ENCODE measurements at regions not wholly inside any gene's neighbourhood (a gene's known extent, or its start where the extent isn't known, plus 50 kb on each side); places are given as distances from the start of the nearest gene placed in this dataset.

DNA sequence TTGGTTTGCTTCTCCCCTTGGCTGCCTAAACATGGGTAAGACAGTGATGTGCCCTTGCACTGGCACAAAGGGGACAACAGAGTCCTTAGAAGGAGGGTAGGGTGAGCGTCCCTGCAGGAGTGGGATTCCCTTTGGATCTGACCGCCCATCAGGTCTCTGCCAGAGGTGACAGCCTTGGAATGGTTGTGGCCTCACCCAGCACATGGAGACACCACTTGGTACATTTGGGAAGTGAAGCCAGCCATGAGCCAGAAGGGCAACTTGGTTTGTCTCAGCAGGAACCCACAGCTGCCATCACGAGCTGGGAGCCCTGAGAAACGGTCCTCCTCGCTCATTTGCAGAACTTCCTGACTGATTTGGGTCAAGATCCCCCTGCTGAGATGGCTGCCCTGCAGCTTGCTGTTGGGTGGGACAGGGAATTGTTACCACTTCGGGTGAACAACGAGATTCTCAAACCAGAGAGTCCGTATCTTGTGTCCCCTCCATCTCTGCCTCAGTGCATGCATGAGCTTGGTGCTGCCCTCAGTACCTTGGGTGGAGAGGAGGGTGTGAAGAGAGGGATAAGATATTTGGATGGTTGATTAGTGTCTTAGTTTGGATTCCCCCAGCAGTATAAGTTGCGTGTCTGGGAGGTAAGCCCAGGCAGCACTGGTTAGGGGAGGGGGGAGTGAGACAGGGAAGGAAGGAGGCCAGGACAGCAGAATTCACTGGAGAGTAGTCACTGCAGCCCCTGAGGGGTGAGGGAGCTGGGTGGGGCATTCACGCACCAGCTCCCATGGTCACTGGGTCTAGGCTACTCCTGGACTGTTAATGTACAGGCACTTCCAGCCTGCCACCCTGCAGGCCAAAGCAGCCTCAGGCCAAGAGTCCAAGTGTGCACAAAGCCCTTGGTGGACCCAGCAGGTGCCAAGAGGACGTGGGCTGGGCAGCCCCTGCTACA lies 168.8 kb upstream of the TOPAZ1 start:
- Histone ChIP-seq H2BK5ac (ENCODE audit: insufficient read length, low read length) (no peak overlapping the region), H3K27me3 (ENCODE audit: insufficient read depth, low read length) (no peaks in the 10 kb centered on the region), H2BK20ac (ENCODE audit: low read depth, low read length, poor library complexity, severe bottlenecking) (no peak overlapping the region), H2BK15ac (ENCODE audit: low read depth, low read length) (no peak overlapping the region), H2BK120ac (ENCODE audit: low read depth, low read length, poor library complexity, severe bottlenecking) (no peak overlapping the region), H3T11ph (ENCODE audit: low read length) (no peak overlapping the region), H3K4ac (ENCODE audit: low read depth, low read length) (no peak overlapping the region), H3K27ac (ENCODE audit: insufficient read length, low read depth, low read length) (no peak overlapping the region), H3K4me2 (ENCODE audit: insufficient read depth, insufficient read length, low read length) (no peak overlapping the region), H3K9me3 (ENCODE audit: control insufficient read depth, low read depth, low read length) (no peaks in the 10 kb centered on the region), H2AK5ac (ENCODE audit: insufficient read length, low read length) (no peak overlapping the region), H3K56ac (ENCODE audit: insufficient read length, low read depth, low read length) (no peak overlapping the region), H3K79me2 (ENCODE audit: insufficient read depth, low read length) (no peaks in the 10 kb centered on the region), H4K8ac (replicated peaks; ENCODE audit: insufficient read length, low read depth, low read length) (no peak overlapping the region), H2BK12ac (ENCODE audit: insufficient read length, low read depth, low read length) (no peak overlapping the region), H3K79me1 (ENCODE audit: insufficient read depth, low read depth, low read length, poor library complexity, severe bottlenecking) (no peaks in the 10 kb centered on the region), H4K5ac (ENCODE audit: insufficient read length, low read depth, low read length) (no peak overlapping the region), H3K23me2 (ENCODE audit: insufficient read length, low read depth, low read length, poor library complexity, severe bottlenecking) (no peaks in the 10 kb centered on the region), H3K14ac (ENCODE audit: insufficient read depth, low read length) (no peak overlapping the region; the same call in 1 of the 2 replicates), H4K20me1 (ENCODE audit: control insufficient read depth, insufficient read depth, insufficient read length) (no peaks in the 10 kb centered on the region), H3K23ac (ENCODE audit: insufficient read length, low read depth, low read length) (no peak overlapping the region), H3K18ac (ENCODE audit: insufficient read length, low read depth, low read length) (no peak overlapping the region), H3K4me1 (ENCODE audit: insufficient read depth, low read length) (peaks cover 12% of the 10 kb centered on the region), H4K91ac (ENCODE audit: insufficient read length, low read depth, low read length) (no peak overlapping the region), H3K9ac (ENCODE audit: extremely low read depth, insufficient read length, low read length) (no peak overlapping the region), H2AFZ (ENCODE audit: low read length) (no peak overlapping the region)
- no peak for DNase-seq
- no peak for TF ChIP-seq CTCF (conservative IDR thresholded peaks at IDR 0.05)
- Mint-ChIP-seq H3K4me1 (peaks cover 41 to 43% of the 10 kb centered on the region in 2 experiments), H3K27me3 (ENCODE audit: low read depth) (peaks cover 4% of the 10 kb centered on the region; the same call in 1 of the 2 replicates), H3K4me3 (no peak overlapping the region), H3K27ac (no peak overlapping the region), H3K9me3 (no peaks in the 10 kb centered on the region; a peak in 1 of 5 replicates), H3K36me3 (ENCODE audit: insufficient read depth in 1 of 3, low read depth in 3 of 3) (no peaks in the 10 kb centered on the region)
- WGBS (ENCODE audit: extremely low coverage, insufficient read length, low lambda C conversion rate), result no CpG with 5 or more reads among the region's 11 CpGs

Measured in H9 (cell line).